Erythroblast (primary cell): ENCODE measurements at regions not wholly inside any gene's neighbourhood (a gene's known extent, or its start where the extent isn't known, plus 50 kb on each side); places are given as distances from the start of the nearest gene placed in this dataset.

ENCODE experiments used
- GATA1 ChIP-seq: IDR thresholded peaks from 2 replicates; pipeline ENCODE4 v1.6.1; 2011; ENCODE audit warnings: low read depth, mild to moderate bottlenecking, control low read depth, low read length, moderate library complexity
- POLR2A ChIP-seq: IDR thresholded peaks from 2 replicates; pipeline ENCODE4 v1.6.1; 2011; ENCODE audit warnings: mild to moderate bottlenecking, low read length

GRCh38 chr1:93779540-93780165 is 98.0 kb upstream of the BCAR3 start:
- TF ChIP-seq POLR2A: no peak
- TF ChIP-seq GATA1: no peak
